Coronary artery (tissue), 2 donors: ENCODE measurements at regions not wholly inside any gene's neighbourhood (a gene's known extent, or its start where the extent isn't known, plus 50 kb on each side); places are given as distances from the start of the nearest gene placed in this dataset.

Experiments
- DNase-seq: peaks from one replicate; pipeline ENCODE4 v3.0.0-alpha.2; 2017; ENCODE audit warnings: low spot score
- H3K27ac ChIP-seq, 2 donors: fragments of 200-600 bp; sonication (generic); one replicate each; pipeline ENCODE4 v1.5.1; 2016 to 2019
- H3K4me3 ChIP-seq: fragments of 200-600 bp; sonication (generic); 2 replicates; pipeline ENCODE4 v1.5.1; 2016; ENCODE audit warnings: mild to moderate bottlenecking, moderate library complexity
- TF ChIP-seq, protein P1 (sequence below): fragments of 200-600 bp; sonication (generic); IDR thresholded peaks from one replicate; pipeline ENCODE4 v1.5.1; 2019; ENCODE audit warnings: antibody characterized with exemption

DNA sequence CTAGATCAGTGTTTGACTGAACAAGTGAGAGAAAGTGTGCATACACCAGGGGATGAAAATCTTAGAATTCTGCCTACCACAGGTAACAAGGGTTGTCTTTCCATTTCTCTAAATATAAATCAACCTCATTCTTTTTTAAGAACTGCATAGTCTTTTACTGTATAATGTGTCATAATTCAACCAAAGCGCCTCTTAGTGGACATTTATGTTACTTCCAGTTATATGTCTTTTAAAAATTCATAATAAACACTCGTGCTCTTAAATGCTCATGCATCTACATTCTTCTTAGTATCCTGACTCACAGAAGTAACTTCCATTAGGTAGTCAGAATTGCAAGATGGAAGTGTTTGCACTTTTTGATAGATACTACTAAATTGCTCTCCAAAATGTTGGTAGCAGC is 76.2 kb downstream of the CHRNA1 start:
- Histone ChIP-seq H3K27ac (no peak overlapping the region), H3K4me3 (no peak overlapping the region)
- TF ChIP-seq, protein P1, sequence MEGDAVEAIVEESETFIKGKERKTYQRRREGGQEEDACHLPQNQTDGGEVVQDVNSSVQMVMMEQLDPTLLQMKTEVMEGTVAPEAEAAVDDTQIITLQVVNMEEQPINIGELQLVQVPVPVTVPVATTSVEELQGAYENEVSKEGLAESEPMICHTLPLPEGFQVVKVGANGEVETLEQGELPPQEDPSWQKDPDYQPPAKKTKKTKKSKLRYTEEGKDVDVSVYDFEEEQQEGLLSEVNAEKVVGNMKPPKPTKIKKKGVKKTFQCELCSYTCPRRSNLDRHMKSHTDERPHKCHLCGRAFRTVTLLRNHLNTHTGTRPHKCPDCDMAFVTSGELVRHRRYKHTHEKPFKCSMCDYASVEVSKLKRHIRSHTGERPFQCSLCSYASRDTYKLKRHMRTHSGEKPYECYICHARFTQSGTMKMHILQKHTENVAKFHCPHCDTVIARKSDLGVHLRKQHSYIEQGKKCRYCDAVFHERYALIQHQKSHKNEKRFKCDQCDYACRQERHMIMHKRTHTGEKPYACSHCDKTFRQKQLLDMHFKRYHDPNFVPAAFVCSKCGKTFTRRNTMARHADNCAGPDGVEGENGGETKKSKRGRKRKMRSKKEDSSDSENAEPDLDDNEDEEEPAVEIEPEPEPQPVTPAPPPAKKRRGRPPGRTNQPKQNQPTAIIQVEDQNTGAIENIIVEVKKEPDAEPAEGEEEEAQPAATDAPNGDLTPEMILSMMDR, result no peak
- DNase-seq, result no peak

DNA sequence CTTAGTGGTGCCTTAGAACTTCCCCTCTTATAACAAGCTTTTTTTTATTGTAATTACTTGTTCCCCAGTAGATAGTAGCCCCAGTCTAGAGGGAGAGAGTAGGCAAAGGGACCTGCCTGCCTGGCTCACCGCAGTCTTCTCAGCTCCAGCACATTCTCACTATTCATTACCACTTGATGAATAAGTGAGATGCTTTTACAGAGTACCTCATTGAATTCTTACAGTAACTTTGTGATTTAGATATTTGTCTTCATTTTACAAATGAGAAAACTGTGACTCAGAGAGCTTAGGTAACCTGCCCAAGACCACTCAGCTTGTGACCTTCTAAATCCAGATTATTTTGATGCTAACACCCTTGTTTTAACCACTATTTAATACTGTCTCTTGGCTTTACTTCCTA is 77.8 kb downstream of the CHRNA1 start:
- TF ChIP-seq, protein P1, result no peak
- Histone ChIP-seq H3K4me3 (no peak overlapping the region), H3K27ac (no peak overlapping the region)
- DNase-seq, result no peak

- TF ChIP-seq, protein P1, result no peak
- Histone ChIP-seq H3K27ac (peak overlapping the region; percentile 92 to 93), H3K4me3 (peak overlapping the region; percentile 94)
- DNase-seq, result no peak
Measured at GRCh38 chr2:174683392-174683759, 80.9 kb downstream of the CHRNA1 start.

GRCh38 chr2:174682578-174683391 is 81.5 kb downstream of the CHRNA1 start:
- DNase-seq, result peak; percentile 84
- peak overlapping the region; percentile 94 for H3K4me3 ChIP-seq
- TF ChIP-seq, protein P1, result no peak
- H3K27ac ChIP-seq, result peak overlapping the region; percentile 92 to 93

DNA sequence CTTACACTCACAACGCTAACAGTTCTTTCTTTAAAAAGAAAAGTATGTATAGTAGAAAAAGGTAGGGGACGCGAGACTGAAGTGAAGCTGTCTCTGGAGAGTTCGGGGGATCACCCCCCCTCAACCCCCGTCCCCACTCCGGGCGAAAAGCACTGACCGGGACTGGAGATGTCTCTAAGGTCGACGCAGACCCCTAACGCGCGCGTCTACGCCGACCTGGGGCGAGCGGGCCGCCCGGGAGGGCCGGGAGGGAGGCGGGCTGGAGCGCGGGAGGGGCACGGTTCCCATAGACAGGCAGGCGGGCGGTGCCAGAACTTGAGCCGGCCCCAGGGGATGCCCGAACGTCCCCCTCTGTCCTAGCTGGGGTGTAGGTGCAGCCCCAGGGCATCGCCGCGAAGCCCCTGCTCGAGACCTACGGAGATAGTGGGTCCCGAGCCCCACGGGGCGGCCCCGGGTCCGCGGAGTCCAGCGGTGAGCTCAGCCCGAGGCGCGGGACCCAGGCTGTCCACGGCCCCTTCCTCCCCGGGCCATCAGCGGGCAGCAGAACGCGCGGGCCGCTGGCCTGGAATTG is 82.2 kb downstream of the CHRNA1 start:
- Histone ChIP-seq H3K4me3 (peak overlapping the region; percentile 94), H3K27ac (peak overlapping the region; percentile 92 to 93)
- TF ChIP-seq, protein P1, result no peak
- DNase-seq, result peak; percentile 80

DNA sequence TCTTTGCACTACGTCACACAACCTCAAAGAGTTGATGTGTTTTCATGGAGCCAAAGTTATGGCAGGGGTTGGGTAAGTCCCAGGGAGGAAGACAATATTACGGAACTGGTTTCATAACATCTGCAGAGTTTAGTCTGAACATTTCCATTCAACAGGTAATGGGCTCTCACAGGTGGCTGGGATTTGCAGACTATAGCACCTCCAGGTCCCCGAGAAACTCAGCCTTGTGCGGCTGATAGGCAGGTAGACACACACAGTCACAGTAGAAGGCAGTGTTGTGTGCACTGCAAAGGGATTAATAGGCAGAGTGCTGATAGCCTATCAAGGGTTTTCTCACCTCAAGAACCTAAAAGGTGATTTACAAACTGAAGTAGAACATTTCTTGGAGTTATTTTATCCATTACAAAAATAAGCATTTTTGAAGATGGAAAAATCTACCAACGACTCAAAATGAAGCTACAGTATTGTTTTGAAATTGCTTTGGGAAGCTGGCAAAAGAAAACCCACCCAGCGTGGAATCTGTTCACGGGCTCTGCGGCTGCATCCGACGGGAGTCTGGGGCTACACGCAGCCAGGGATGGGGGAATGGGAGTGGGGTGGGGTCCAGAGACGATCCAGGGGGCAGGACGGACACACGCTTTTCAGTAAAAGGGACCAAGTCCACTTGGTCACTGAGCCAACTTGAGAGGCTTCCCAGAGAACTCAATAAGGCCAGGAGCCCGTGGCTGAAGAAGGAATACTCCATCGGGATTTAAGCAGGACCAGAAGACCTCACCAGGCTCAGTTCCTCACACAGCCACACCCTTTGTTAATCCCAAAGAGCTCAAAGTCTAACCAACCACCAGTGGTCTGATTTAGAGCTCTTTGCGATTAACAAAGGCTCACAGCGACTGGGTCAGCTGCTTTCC is 82.9 kb downstream of the CHRNA1 start:
- peak overlapping the region; percentile 94 for H3K4me3 ChIP-seq
- TF ChIP-seq, protein P1, result no peak
- no peak for DNase-seq
- peak overlapping the region; percentile 92 to 93 for H3K27ac ChIP-seq
